NCI-H1930 (cell line): ENCODE measurements at regions not wholly inside any gene's neighbourhood (a gene's known extent, or its start where the extent isn't known, plus 50 kb on each side); places are given as distances from the start of the nearest gene placed in this dataset.

ENCODE experiments used
- DNase-seq, 2 experiments: peaks; one replicate each; lab custom pipeline; 2025; lab: John Stamatoyannopoulos, UW

- DNase-seq: no peak
These were observed 187.5 kb upstream of the CDH11 start for GRCh38 chr16:65309354-65309753.

GRCh38 chr16:65308506-65308905 lies 186.6 kb upstream of the CDH11 start:
- no peak for DNase-seq

- no peak for DNase-seq
These were observed 185.4 kb upstream of the CDH11 start for GRCh38 chr16:65307286-65307685.

GRCh38 chr16:65306722-65307121 lies 184.9 kb upstream of the CDH11 start:
- DNase-seq: no peak

- no peak for DNase-seq
These were observed 184.4 kb upstream of the CDH11 start for GRCh38 chr16:65306300-65306699.

- DNase-seq: no peak
These were observed 183.6 kb upstream of the CDH11 start for GRCh38 chr16:65305266-65305959.

GRCh38 chr16:65301029-65301428 lies 179.2 kb upstream of the CDH11 start:
- no peak for DNase-seq

GRCh38 chr16:65297453-65297852 lies 175.6 kb upstream of the CDH11 start:
- DNase-seq: no peak

- no peak for DNase-seq
These were observed 173.7 kb upstream of the CDH11 start for GRCh38 chr16:65295527-65295926.

GRCh38 chr16:65294708-65295107 lies 172.8 kb upstream of the CDH11 start:
- no peak for DNase-seq

GRCh38 chr16:65294165-65294564 lies 172.3 kb upstream of the CDH11 start:
- no peak for DNase-seq

GRCh38 chr16:65289022-65289421 lies 167.2 kb upstream of the CDH11 start:
- no peak for DNase-seq

GRCh38 chr16:65287307-65287706 lies 165.4 kb upstream of the CDH11 start:
- DNase-seq: no peak

GRCh38 chr16:65285128-65286048 lies 163.5 kb upstream of the CDH11 start:
- DNase-seq: no peak

GRCh38 chr16:65284626-65285025 lies 162.8 kb upstream of the CDH11 start:
- DNase-seq: no peak

- no peak for DNase-seq
These were observed 161.4 kb upstream of the CDH11 start for GRCh38 chr16:65283181-65283651.

- no peak for DNase-seq
These were observed 159.7 kb upstream of the CDH11 start for GRCh38 chr16:65281586-65281985.

- no peak for DNase-seq
These were observed 159.1 kb upstream of the CDH11 start for GRCh38 chr16:65280845-65281512.

- no peak for DNase-seq
These were observed 157.7 kb upstream of the CDH11 start for GRCh38 chr16:65279576-65279975.

GRCh38 chr16:65278874-65279273 lies 157.0 kb upstream of the CDH11 start:
- DNase-seq: no peak

GRCh38 chr16:65274566-65274965 lies 152.7 kb upstream of the CDH11 start:
- no peak for DNase-seq

GRCh38 chr16:65272699-65273414 lies 151.0 kb upstream of the CDH11 start:
- no peak for DNase-seq
